Midbrain (tissue), 1 donor: ENCODE measurements at regions not wholly inside any gene's neighbourhood (a gene's known extent, or its start where the extent isn't known, plus 50 kb on each side); places are given as distances from the start of the nearest gene placed in this dataset.
"Not testable (repeated sequence)": the region's sequence is repeated elsewhere in the genome, so short reads cannot be mapped to it uniquely, and the experiment has no call there.

ENCODE experiments used
- DNase-seq: peaks from one replicate; lab custom pipeline; 2025; lab: John Stamatoyannopoulos, UW

DNA sequence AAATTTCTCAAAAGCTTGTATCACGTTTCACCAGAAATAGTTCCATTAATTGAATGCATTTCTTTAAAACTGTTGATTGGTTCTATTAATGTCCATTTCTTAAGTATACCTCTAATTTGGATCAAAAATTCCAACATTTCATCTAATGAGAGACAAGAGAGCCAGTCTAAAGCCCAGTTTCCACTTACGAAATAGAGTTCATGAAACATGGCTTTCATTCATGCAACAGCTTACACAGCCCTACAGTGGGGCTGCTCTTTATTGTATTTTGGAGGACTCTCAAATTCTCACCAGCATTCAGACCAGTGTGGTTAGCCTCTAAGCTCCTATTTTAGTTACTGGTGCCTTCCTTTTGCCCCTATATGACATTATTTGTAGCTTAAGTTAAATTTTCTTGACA, 566.9 kb upstream of the RGMB start:
- no peak for DNase-seq

DNA sequence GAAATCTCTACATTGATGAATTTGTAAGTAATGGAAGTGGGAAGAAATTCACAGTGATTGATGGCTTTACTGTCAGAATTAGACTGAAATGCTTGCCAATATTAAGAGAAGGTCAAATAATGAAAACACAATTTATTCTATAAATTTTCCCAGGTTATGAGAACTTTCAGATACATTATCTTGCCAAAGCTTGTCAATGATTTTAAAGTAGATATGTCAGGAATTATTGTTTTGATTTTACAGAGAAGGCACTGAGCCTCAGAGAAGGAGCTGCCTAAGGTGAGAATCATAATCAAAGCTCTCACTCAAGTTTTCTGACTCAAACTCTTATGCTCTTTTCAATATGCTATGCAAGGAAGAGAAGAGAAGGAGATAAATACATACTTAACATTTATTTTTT, 564.0 kb upstream of the RGMB start:
- DNase-seq = no peak

DNA sequence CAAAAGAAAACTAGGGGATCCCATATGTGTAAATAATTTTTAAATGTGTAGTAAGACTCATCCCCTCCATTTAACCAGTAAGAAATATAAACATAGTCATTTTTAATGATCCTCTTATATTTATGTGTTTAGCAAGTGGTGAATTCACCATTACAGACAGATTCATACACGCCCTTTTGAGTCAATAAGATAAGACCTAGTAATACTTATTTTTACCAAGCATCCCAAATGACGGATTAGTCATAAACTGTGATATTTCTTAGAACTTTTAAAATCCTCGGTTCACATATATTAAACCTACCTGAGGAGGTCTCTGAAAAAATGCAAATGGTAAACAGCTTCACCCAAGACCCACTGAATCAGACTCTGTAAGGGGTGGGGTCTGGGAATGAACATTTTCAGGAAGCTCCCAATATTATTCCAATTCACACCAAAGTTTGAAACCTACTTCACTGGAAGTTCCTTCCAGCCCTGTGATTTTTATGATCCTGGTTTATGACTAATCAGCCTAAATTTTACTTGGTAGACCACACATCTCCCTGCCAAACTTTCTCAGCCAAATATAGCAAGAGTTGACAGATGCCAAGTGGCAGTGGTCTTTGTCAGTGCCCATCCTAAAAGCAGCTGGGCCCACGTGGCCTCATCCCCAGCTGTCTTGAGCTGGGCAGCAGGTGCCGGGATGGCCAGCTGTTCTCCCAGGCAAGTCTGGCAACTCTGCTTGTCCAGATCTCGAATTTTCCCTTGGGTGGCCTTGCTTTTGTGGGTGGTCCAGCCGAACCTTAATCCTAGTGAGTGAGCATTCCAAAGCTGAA, 559.0 kb upstream of the RGMB start:
- no peak for DNase-seq

DNA sequence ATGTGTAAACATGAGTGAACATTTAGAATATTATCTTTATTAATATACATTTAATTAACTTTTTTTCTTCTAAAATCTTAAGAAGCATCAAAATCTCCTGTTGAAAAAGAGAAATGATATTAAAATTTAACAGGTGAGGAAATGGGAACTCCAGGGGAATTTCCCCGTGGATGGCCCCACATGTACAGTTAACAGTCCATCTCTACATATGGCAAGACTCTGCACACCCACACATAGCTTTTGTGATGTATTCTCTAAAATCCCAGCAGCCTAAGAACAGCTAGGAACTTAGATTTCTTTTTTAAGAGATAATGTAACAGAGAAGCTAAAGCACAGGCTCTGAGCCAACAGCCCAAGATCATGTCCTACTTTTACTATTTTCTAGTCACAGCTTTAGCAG, 556.3 kb upstream of the RGMB start:
- DNase-seq = no peak

DNA sequence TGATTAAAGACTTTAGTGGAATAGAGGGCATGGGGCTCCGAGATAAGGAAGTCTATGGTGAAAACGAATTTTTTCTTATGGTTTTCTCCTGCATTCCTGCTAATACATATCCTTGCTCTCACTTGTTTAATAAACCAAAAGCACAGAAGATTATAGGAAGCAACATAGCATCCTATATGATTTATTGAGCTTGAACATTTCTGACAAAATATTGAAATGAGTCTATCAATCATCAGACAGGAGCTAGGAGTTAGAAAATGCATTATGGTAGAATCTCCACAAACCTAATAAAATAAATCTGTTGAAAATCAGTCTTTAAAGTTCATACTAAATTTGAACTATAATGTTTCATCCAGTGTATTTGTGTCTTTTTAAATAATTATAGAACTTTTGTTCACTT, 554.6 kb upstream of the RGMB start:
- DNase-seq = no peak

DNA sequence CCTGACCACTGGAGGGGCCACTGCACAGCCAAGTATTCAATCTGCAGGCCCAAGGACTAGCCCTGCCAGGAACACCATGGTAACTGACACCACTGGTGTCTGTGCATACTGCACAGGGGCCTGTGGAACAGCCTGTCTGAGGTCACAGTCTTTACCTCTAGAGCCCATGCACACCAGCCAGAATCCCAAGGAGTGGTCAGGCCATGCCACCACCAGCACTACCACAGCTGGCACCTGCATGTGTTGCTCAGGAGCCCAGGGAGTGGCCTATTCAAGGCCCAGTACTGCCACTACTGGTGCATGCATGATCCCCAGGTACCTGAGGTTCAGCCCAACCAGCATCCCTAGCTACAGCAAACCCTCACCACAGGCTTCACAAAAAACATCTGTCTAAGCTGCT, 546.0 kb upstream of the RGMB start:
- DNase-seq = no peak

DNA sequence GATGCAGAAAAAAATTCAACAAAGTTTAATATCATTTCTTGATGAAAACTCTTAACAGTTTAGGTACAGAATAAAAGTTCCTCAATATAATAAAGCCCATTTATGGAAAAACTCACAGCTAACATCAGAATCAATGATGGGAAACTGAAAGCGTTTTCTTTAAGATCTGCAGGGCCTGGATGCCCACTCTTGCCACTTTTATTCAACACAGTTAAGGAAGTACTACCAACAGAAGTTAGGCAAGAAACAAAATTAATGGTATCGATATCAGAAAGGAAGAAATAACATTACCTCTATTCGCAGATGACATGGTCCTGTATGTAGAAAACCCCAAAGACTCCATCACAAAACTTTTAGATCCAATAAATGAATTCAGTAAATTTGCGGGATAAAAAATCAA, 542.4 kb upstream of the RGMB start:
- DNase-seq = no peak

DNA sequence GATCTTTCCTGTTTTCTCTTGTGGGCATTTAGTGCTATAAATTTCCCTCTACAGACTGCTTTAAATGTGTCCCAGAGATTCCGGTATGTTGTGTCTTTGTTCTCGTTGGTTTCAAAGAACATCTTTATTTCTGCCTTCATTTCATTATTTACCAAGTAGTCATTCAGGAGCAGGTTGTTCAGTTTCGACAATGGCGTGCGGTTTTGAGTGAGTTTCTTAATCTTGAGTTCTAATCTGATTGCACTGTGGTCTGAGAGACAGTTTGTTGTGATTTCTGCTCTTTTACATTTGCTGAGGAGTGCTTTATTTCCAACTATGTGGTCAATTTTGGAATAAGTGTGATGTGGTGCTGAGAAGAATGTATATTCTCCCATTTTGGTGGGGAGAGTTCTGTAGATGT, 535.7 kb upstream of the RGMB start:
- not testable (repeated sequence) for DNase-seq

DNA sequence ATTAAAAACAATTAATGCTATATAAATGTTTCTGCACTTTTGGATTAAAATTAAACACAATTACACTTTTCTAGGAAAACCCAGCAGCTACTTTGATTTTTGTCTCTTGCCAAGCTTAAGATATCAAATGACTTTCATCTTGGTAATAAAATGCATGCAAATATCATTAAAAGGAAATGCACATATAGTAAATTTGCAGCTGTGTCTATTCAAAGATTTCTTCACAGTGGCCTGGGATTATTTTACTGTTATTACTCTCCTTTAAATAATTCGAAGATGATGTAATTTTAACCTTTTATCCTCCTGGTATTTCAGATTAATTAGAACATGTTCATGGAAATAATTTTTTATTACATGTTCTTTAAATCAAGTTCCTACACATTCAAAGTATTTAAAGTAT, 529.5 kb upstream of the RGMB start:
- DNase-seq = no peak

DNA sequence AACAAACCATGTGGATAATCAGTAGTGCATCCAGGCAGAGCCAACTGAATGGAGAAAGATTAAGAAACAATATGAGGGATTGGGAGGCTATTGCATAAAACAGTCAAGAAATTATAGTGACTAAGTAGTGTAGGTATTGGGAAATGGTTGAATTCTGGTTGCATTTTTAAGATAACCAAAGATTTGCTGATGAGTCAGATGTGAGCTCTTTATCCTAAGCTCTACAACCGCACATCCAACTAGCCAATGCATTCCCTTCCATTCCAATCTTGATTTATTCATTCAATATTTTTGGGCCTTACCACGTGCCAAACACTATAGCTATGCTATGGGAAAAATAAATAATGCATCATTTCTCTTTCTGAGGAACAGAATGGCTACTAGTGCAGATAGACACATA, 524.5 kb upstream of the RGMB start:
- no peak for DNase-seq

DNA sequence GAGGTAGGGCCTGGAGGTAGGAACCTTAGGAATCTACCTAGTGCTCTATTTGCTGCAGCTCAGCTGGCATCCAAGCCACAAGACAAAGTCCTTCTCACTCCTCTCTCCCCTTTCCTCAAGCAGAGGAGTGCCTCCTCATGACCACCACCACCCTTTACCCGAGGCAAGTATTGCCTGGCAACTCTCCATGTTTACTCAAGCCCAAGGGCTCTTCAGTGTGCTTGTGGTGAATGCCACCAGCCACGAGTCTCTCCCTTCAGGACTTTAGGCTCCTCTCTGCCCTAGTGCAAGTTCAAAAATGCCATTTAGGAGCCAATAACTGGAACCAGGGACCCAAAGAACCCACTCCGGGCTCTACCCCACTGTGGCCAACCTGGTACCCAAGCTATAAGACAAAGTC, 514.5 kb upstream of the RGMB start:
- DNase-seq = no peak

DNA sequence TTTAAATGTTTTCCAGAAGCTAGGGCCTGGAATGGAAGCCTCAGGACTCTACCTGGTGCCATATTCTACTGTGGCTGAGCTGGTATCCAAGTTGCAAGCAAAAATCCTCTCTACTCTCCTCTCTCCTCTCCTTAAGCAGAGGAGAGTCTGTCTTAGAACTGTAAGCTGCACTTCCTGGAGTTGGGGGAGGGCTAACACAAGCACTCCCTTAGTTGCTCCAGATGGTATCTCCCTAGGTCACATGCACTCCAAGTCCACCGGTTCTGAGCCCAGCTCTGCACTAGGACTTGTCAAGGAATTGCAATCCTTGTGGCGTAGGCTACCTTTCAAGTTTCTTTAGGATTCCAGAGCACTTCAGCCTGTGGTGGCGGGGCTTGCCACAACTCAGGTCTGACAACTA, 513.9 kb upstream of the RGMB start:
- DNase-seq = no peak

DNA sequence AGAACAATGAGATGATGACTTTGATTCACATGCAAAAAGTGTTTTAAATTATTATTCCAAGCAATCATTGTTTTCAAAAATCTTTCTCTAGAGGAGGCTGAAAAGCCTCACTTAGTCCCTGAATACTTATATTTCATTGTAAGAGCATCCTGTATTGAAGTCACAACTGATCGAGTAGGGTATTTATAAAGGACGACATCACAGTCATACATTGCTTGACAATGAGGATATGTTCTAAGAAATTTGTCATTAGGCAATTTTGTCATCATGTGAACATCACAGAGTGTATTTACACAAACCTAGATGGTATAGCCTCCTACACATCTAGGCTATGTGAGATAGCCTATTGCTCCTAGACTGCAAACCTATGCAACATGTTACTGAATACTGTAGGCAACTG, 510.4 kb upstream of the RGMB start:
- DNase-seq = no peak

DNA sequence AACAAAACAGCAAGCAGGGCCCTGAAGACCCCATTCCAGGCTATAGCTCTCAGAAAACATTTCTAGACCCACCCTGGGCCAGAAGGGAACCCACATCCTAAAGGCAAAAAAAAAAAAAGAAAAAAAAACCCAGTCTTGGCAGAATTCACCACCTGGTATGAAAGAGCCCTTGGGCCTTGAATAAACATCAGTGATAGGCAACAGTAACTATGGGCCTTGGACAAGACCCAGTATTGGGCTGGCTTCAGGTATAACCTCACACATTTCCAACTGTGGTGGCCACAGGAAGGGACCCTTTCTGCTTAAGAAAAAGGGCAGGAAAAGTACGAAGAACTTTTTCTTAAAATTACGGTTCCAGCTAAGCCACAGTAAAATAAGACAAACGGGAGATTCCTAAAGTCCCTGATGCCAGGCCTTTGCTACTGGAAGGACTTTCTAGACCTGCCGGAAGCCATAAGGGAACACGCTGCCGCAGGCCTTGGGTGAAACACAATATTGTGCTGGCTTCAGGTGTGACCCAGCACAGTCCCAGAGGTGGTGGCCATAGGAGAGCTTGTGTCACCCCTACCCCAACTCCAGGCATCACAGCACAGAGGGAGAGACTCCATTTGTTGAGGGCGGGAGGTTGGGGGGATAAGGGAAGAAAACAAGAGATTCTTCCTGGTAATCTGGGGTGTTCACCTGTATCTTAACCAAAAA, 505.2 kb upstream of the RGMB start:
- no peak for DNase-seq

DNA sequence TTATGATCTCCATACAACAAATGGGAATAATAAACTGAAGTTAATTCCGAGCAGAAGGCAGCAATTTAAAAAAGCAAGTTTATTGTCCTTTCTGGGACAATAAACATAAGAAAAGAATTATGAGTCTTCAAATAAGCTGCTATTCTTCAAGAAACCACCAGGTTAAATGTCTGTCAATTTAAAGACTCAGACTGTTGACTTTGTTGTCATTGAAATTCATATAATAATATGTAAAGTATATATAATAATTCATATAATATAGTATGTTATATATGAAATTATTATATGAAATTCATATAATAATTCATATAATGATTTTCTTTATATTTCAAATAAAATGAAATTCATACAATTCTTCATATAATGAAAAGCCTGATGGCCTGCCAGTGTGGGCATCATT, 497.5 kb upstream of the RGMB start:
- no peak for DNase-seq

DNA sequence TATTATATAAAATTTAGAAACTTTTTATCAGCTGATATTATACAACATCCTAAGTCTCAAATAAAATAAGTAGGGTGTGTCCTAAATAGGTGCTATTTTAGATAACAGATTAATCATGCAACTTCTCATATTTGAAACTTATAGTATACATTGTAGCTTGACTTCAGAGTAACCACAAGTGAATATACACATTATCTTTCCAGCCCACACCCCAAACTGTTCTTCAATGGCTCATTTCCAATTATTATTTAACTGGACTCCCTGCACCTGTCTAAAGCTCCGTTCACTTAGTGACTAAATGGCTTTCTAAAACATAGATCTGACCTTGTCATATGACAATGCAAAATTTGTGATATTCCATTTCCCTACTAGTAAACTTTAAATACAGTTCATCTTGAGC, 490.9 kb upstream of the RGMB start:
- no peak for DNase-seq

DNA sequence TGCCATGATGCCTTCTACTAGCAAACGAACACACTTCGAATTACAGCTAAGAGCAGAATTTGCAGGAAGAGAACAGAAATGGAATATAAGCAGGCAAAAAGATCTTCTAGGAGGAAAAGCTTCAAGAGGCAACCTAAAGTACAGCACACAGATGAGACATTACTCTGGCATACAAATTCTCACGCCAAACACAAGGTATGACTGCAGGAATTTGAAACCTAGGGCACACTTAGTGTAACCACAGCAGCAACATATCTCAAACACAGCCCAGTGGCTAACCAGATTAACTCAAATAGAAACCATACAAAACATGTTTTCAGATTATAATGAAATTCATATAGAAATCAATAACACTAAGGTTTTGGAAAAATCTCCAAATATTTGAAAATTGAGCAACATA, 481.0 kb upstream of the RGMB start:
- no peak for DNase-seq

DNA sequence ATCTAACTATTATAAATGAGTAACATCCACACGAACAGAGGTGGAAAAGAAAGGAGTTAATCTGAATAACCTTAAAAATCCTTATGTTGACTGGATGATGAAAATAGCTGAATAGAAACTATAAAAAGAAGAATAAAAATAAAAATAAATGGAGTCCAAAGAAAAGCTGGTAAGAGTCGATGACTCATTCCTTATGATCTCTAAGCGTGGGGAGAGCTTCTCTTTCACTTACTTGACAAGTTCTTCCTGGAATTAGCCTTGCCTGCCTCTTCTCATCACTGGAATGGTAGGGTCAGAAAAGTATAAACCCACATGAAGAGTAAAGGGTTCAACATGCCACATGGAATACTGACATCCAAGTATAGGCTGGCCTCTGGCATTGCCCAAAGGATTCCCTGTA, 477.0 kb upstream of the RGMB start:
- DNase-seq = no peak

DNA sequence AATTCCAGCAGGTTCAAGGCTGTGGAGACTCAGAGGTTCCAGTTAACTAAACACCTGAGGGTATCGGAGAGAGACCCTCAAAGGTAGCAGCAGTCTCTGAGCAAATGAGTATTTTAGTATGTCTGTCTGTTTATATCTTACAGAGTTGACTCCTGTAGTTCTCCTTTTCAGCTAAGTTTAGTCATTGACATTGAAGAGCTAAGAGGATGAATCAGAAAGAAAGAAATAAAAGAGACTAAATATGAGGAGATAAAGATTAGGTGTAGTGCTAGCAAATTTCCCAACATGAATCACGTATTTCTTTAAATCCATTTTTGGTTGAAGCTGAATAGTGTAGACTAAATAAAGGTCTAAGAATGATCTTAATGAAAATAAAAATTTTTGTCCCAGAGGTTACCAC, 474.0 kb upstream of the RGMB start:
- no peak for DNase-seq

DNA sequence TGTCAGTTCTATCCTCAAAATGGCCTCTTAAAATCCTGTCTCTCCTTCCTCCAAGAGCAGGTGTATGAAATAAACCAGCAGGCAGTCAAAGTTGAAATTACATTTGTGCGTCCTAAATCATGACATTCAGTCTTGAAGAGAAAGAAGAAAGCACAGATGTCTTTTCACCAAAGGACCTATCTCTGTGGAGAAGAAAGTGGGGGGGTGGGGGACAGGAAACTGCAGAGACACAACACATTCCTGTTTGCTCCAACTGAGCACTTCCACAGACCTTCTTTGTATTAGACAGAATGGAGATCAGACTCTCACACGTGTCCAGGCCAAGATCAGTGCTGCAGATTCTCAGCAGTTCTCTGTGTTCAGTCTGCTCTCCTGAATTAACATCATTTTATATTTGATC, 471.9 kb upstream of the RGMB start:
- DNase-seq = peak; percentile 9

DNA sequence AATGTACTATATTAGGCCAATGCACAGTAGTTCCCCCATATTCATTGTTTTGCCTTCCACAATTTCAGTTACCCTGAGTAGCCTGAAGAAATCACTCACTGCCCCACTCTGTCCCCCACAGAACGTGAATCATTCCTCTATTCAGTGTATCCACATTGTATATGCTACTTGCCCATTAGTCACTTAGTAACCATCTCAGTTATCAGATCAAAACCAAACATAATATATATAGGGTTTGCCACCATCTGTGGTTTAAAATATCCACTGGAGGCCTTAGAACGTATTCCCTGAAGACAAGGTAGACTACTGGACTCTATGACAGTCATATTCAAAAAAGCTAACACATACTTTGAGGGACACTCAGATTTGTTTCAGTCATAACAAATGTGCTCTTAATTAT, 465.7 kb upstream of the RGMB start:
- no peak for DNase-seq

DNA sequence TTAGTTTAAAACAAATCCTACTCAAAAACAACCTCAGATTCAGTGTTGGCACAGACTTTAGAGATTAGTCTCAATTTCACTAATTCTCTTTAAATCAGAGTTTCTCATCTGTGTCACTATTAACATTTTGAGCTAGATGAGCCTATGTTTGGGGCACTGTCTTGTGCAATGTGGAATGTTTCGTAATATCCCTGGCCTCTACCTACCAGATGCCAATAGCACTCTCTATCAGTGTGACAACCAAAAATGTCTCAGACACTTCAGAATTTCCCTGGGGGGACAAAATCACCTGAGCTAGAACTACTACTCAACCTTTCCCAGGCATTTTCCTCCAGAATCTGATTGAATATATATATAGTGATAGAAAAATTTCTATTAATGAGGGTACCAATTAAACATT, 465.2 kb upstream of the RGMB start:
- DNase-seq = no peak

DNA sequence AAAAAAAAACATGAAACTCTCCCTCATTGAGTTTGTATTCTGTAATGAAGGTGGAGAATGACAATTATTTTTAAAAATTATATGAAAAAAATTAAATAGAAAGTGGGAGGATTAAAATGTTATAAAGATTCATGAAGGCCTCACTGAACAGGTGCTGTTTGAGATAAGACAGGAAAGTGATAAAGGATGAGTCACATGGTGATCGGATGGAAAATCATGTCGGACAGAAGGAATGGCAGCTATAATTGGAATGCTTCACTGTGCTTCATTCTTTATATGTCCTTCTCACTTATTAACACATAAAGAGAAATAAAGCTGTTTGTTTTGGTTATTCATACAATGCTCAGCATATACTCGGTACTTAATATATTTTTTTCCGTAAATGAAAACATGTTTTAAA, 464.5 kb upstream of the RGMB start:
- no peak for DNase-seq
